KG1 (cell line): ENCODE measurements at regions not wholly inside any gene's neighbourhood (a gene's known extent, or its start where the extent isn't known, plus 50 kb on each side); places are given as distances from the start of the nearest gene placed in this dataset.

ENCODE experiments used
- DNase-seq: peaks from one replicate; lab custom pipeline; 2025; lab: John Stamatoyannopoulos, UW

DNA sequence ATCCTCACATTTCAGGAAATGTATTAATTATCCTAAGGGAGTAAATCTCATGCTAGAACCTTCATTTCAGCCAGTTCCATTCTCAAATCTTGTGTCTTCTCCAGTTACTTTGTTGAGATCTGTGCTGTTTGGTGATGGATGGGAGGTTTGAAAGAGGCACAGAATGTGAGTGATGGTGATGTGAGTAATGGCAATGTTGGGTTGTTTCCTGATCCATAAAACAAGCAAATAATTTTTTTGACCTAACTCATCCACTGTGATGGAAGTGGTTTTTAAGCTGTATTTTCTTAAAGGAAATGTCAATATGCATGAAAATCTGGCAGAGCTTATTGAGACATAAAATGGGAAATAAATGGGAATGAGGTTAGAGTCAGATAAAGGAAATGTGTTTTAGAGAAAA is 214.7 kb downstream of the CHRM3 start:
- no peak for DNase-seq

DNA sequence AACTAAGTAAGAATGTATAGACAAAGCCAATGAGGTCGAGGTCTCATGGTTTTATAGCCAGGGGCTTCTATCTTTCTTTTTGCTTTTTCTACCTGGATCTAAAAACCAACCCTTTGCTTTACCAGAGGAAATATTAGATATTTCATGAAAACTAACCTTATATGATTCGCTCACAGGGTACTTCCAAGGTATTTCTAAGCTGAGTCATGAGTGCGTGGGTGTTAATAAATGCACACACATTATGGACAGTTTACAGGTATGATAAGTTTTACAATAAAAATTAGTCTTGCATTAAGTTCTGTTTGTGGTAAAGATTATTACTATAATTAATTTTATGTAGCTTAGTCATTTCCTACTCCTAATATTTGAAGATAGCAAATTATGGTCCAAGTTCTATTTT is 217.2 kb downstream of the CHRM3 start:
- DNase-seq = no peak

DNA sequence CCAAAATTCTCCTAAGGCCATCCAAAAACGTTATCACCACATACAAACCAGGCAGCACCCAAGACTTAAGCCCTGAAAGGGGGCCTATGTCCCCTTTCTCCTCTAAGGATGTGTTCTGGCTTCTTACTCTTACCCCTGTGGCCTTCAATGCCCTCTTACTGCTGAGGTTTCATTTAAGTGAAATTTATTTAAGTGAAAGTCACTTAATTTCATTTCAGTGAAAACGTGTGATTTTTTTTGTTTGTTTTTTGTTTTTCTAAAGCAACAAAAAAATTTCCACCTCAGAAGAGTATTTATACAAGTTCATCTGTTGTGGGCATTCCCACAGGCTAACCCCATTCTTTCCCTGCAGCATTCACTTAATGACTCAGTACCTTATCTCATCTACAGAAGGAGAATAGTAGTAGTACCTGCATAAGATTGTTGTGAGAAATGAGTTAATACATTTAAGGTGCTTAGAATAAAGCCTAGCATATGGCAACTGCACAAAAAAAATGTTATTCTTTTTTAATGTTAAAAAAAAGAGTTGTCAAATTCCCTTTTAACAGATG is 220.6 kb downstream of the CHRM3 start:
- no peak for DNase-seq

DNA sequence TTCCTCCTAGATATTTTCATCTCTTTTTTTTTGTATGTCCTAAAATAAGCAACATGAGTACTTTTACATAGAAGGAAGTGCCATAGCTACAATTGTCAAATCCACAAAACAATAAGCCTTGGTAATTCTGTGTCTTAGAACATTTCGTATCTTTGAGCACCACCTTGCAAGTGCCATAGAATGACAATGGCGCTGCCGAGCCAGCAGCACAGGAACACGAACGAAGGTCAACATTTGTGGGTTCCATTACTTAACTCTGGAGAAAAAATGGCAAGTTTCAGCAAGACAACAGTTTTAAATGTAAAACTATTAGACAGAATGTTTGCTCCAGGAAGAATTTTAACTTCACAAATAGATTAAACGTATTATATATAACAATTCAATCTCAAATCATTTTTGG is 222.1 kb downstream of the CHRM3 start:
- DNase-seq = no peak

DNA sequence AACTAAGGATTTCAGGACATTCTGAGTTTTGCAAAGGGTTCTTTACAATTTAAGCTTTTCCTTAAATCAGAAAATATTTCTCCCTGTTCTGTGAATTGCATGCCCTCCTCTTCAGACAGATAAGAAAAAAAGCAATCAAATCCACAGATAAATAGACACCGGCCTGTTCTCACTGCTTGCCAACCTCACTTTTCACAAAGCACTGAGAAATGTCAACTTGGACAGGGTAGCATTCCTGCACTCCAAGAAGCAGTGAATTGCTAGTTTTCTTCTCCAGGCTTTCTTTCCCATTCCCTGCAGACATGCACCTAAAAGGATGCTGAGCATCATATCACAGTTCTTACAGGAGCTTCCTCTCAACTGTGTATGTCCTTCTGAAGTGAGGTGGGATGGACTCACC is 226.0 kb downstream of the CHRM3 start:
- DNase-seq = no peak

DNA sequence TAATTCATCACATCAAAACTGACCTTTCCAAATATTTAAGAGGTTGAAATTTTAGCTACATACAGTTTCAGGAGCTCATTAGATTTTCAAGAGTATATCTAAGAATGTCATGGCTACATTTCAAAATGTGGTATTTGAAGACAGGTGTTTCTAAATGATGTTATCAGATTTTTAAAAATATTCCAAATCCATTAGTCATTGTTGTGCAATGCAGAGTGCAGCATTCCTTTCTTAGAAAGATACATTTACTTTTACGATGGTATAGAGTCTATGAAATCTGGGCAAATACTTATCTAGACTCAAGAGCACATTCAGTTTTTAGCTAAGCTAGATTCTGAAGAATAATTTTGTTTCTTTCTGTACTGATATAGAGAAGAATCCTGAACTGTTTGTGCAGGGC is 230.3 kb downstream of the CHRM3 start:
- DNase-seq = no peak

DNA sequence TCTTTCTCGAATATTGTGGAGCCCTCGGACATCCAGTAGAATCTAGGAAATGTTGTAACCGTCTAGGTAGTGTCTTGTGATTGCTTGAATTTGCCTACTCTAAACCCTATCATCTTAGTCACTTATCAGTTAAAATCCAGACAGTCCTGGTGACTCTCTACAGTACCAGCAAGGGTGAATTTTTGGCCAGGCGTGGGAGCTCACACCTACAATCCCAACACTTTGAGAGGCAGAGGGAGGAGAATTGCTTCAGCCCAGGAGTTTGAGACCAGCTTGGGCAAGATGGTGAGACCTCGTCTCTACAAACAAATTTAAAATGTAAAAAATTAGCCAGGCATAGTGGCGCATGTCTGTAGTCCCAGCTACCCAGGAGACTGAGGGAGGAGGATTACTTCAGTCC is 230.9 kb downstream of the CHRM3 start:
- no peak for DNase-seq

DNA sequence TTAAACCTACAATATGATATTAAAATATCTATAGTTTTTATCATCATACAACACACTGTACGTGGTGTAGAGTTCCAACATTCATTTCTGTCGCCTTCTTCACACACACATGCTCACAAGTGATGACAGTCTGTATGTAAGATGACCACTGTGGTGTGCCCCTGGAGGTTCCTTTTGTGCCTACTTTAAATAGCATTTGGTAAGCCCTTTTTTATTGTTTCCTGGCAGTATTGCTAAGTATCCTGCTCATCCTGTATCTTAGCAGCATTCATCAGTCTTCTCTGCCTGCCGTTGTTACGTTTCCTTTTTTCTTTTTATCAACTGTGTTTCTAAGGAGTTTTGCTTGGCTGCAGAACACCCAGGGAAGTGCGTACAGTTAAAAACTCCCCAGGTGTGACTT is 231.4 kb downstream of the CHRM3 start:
- no peak for DNase-seq

DNA sequence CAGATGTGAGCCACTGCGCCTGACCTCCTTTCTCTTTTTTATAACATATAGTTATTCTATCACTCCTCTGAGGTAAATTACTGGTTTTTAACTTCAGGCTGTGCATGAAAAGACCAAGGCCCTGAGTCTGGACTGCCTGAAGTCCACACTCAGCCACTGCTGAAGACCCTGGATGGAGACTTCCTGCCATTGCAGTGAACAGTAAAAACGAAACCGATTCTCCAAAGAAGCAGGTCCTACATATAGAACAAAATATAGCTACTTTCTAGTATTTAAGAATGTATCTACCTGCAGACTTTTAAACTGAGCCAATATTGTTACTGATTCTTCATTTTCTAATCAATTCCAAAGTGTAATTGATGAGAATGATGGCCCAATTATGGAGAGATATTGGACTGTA is 232.8 kb downstream of the CHRM3 start:
- DNase-seq = no peak

DNA sequence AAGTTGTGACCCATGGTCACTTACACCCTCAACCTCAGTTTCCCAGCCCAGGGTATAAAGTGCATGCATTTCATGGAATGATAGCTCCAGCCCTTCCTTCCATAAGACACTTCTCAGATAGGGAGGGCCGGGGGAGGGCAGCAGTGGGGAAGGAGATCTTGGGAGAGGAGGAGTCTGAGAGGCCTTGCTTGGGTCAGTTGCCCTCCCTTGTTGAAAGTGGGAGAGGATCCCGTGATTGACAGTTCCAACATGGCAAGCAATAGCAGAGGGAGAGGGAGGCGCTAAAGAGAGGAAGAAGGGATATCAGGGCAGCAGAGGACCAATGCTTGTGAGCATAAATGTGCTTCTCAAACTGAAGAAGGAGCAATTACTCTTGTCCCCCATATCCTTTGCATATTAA is 244.4 kb downstream of the CHRM3 start:
- DNase-seq = no peak

DNA sequence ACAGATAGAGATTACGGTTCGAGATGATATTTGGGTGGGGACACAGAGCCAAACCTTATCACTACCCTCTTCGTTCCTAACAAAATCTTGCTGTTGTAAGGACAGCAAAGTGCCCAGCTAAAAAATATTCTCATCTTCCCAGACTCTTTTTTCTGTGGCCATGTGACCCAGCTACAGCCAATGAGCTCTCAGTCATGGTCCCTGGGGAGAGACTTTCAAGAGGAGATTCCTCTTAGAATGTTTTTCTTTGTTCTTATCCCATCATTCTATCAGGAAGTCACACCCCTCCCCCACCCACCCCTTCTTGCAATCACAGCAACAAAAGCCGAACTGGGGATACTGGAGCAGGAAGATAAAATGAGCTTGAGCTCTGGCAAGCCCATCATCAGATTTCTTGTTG is 247.1 kb downstream of the CHRM3 start:
- DNase-seq = no peak

DNA sequence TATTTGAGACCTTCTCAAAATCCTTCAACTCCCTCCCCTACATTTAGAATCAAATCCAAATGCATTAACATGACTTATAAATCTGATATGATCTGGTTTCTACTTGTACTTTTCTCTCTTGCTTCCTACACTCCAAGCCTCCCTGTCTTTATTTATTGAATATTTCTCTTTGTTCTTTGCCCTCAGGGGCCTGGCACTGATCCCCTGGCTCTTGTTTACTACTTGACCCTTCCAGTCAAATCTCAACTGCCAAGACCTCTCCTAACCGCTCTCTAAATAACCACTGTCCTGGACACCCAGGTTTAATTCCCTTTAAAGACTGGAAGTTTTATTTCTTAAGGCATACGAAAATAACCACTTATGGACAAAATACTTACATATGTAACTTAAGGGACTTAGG is 248.9 kb downstream of the CHRM3 start:
- DNase-seq = no peak

DNA sequence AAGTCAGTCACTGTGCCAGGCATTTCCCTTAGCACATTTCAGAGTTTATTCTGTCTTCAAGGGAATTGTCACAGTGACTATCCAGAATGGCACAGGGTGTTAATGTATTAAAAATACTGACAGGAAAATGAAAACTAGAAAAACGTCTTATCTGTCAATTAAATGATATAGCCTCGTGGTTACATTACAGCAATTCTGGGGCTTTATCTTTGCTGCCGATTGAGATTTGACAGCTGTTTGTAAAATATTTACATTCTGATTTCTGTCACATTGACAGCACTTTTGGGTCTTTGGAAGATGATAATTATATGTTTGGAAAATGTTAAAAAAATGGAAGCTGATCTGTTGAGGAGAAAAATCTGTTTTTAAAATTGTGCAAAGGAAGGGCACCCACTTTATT is 250.0 kb downstream of the CHRM3 start:
- no peak for DNase-seq

DNA sequence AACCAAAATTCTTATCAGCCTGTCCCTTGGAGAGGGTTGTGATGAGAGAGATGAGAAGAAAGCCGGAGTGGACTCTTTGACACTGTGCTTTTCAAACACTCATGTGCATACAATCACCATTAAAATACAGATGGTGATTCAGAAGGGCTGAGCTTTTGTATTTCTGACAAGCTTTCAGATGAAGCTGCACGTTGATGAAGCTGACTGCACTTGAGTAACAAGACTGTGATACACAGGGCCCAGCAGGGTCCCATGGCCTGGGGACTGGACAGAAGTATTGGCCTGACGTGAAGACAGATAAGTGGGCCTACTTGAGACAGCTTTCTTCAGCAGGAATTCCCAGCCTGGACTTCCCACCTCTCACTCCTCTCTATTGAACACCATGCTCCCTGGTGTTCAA is 258.2 kb downstream of the CHRM3 start:
- DNase-seq = no peak

DNA sequence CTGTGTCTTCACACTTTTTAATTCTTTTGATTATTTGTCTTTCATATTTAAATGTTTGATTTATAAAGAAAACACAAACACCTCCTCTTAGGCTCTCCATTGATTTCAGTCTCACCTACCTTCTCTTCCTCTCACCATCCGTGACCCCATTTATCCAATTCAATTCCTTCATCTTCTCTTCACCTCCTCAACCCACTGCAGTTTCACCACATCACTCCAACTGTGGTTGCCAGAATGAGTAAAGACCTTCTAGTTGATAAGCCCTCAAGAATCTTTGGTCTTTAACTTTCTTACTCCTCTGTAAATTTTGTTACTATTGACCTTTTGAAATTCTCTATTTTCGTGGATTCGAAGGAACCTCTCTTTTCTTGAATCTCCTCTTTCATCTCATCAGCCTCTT is 260.7 kb downstream of the CHRM3 start:
- no peak for DNase-seq

DNA sequence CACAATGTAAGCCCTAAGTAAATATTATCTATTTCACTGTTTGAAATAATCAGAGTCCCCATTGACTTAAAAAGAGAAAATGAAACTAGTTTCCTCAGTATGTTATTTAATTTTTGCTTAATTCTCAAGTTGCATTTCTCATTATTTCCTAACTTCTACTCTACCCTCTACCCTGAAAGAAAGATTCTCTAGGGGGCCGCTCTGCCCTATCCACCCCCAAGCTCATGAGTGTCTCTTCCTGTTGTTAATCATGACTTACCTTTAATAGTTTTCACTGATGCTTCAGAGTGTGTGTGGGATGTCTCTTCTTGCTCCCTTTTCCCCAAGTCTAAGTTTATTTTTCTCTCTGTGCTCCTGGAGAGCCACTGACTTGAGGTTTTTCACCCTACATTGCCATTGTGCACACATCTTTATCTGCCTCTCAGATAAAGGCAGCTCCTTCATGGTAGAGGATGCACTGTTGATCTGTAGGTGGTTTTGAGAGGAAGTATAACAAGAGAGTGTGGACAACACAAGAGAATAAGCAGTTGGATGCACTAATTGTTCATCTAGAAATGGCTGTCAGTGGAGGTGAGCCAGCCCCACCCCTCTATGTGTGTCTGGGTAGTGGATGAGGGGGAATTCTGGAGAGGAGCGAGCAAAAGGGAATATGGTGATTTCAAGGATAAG is 261.7 kb downstream of the CHRM3 start:
- no peak for DNase-seq

DNA sequence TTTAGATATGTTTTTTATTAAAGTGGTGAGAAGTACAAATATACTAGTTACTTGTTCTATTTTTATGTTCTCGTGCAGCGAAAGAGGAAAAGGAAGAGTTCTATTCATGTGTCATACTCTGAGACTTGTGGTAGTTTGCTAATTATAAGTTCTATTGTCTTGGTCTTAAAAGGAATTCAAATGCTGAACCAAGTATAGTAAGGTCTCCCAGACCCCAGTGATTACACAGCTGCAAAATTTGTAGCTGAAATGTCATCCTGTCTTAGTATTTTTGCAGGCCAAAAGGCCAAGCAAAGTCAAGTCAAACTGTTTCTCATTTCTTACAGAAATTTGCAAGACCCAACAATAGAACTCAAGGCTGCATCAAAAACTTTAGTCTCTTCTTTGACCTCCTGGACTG is 268.7 kb downstream of the CHRM3 start:
- no peak for DNase-seq

DNA sequence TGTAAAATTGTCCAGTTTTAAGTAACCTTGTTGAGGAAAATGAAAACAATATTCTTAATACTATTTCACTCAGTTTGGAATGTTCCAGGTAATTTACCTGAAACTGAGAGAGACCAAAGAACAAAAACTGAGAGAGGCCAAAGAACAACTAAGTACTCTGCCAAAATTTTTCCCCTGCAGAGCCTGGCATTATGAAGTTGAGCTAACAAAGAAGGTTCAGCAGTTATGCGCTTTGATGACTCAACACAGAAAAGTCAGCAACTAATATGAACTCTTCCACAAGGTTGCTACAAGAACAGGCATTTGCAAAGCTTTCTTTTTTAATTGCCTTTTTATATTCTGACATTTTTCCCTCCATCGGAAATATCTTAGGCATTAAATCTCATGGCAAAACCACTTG is 270.9 kb downstream of the CHRM3 start:
- DNase-seq = no peak

DNA sequence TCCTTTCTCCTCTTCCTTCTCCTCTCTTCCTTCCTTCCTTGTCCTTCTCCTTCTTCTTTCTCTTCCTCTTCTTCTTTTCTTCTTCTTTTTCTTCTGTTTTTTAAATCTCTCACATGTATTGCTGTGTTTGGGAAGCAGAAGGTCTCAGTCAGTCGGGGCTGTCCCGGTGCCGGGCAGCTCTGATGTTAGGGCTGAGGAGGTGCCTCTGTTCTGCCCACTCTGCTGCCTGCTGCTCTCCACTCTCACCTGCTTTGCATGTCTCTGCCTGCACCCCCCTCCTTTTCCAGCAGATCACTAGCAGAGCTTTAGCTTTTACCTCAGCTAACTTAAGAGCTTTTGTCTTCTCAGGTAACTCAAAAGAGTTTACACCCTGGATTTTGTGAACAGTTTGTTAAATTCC is 276.6 kb downstream of the CHRM3 start:
- no peak for DNase-seq

DNA sequence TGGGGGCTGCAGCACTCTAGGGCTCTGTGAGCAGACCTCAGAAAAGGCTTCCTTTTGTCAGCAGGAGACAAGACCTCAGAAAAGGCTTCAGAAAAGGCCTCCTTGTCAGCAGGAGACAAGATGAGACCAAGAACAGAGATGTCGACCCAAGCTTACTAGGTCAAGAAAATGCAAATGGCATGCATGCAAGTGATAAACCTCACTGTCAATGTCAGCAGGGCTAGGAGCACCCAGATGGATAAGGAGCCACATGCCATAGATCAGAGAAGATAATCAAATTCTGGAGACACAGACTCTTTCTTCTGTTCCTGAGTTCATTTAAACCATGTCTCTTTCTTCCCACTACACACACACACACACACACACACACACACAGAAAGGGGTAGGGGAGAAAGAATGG is 285.9 kb downstream of the CHRM3 start:
- DNase-seq = no peak

DNA sequence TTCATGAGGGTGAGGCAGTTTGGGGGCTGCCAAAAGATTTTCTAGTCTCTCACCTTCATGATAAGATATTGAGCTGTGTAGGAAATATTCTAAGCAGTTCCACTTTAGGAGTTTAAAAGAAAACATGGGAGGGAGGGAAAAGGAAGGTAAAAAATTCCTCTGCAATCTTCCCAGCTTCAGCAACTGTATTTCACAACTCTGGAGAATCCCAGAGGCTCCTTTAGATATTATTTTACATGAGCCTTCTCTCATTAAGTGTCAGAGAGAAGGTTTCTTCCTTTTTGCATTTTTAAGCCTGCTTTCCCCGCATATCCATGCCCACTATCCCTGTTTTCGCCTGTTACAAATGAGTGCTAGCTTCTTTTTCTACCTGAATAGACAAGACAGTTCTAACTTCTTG is 289.4 kb downstream of the CHRM3 start:
- no peak for DNase-seq

DNA sequence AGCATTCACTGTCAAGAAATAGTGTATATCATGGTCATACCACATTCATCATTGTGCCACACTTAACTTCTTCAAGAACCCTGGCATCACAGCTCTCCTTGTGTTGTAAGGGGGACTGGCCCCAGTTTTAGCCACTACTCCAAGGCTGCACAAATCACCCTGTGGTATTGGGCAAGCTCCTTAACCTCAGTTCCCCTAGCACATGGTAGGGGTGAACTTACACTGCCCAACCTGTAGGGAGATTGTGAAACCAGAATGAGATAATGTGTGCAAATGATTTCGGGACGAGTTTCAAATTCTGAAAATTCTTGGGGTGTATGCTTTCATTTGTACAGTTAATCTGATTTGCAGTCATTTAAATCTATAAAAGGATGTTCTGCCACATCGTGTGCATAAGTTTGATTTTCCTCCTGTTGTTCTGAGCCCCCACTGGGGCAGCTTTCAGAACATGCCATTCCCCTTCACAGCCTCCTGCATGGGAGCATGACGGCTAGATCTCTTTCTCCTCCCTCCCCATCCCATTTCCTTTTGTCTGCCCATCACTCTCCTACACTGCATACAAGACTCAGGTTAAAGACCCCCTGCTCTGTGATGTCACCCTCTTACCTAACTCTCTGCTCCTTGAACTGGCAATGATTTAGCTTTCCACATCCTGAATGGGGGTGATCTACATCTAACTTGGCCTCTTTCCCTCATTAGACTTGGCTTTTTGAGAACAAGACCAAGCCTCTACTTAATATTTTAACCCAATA is 290.3 kb downstream of the CHRM3 start:
- no peak for DNase-seq

DNA sequence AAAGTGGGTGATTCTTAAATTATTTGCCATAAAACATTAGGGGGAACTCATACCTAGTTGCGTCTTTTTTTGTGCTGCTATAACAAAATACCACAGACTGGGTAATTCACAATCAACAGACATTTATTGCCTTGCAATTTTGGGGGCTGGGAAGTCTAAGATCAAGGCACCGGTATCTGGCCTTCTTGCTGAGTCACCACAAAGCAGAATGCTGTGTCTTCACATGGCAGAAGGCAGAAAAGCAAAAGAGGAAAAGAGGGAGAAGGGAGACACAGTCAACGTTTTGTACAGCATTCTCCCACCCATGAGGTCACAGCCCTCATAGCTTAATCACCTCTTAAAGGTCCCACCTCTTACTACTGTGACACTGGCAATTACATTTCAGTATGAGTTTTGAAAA is 291.0 kb downstream of the CHRM3 start:
- no peak for DNase-seq

DNA sequence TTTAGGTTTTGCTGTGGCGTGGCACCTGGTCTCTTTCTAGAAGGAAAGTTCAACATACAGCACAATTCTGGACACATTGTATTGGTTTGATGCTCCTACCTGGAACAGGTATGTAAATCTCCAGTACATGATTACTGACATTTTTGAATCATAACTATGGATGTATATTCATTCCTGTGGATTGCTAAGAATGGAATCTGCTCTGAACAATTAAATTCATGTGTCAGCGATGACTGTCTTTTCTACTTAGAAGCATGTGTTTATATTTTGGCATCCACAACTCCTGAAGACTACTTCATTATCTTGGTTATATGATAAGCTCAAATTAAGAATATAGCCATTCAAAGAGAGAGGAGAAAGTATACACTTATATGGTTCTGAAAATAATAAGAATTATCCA is 291.8 kb downstream of the CHRM3 start:
- no peak for DNase-seq
